Retina (tissue), 1 donor: ENCODE measurements at regions not wholly inside any gene's neighbourhood (a gene's known extent, or its start where the extent isn't known, plus 50 kb on each side); places are given as distances from the start of the nearest gene placed in this dataset.

Source experiments
- DNase-seq: peaks from one replicate; pipeline ENCODE4 v3.0.0-alpha.2; 2016

DNA sequence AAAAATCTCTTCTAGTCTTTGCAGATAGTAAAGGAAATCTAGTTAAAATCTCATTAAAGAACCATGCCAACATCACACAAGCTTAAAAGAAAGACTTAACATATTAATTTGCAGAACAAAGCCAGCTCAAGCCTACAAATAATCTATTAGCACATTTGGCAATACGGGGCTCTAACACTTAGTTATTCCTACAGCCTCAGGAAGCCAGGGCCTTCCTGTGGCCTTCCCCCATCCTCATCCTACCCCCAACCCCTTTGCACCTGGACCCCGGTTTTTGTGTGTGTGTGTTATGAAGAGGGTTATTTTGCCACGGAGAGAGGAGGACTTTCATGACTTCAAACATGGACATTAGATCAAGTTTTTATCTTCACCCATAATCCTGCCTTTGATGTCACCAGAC, 64.6 kb downstream of the FOXB2 start:
- DNase-seq, result no peak

DNA sequence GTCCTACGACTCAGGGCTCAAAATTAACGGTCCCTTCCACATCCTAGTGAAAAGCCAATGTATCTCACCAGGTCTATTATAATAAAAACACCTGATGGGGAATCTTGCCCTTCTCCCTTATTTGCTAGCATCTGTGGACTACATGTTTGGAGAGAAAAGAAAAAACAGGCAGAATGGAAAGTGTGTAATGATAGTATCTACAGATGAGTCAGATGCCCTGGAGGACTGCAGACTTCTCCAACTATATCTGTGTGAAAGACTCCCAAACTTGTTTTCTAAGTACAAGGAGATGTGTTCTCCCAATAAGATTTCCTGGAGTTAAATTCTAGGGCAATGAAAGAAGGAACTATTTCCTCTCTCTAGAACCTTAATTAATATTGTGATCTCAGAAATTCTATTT, 66.0 kb downstream of the FOXB2 start:
- DNase-seq, result no peak

DNA sequence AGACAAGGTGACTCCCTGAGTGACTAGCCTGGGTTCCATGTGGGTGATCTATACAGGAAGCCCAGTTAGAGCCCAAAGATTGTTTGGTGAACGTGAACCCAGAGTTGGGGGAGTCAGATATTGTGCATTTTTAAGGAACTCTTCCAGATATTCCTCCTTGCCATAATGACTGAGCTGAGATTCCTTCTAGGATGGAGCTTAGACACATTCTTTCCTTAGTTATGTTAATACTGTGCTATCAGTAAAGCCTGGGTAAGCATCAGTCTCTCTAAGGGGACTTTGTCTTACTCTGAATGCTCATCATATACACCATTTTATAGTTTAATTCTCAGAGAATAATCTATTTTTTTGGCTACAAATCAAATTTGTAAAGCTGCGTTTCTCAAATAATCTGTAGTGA, 68.1 kb downstream of the FOXB2 start:
- no peak for DNase-seq

DNA sequence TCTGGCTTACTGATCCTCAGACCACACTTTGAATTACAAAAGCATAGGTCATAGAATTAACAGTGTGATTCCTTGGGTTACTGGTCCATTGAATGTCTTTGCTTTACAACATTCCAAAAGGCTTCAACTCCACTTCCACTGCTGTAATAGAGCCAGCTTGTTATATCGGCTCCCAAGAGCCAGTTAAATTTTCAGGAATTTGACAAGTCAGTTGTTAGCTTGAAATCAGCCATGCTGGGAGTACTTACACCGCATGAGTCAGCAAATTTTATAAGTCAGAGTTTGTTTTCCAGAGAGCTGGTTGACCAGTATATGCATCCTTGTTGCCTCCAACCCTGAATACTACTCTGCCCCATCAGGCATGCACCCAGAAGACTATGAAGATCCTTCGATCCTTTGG, 73.1 kb downstream of the FOXB2 start:
- DNase-seq, result no peak

DNA sequence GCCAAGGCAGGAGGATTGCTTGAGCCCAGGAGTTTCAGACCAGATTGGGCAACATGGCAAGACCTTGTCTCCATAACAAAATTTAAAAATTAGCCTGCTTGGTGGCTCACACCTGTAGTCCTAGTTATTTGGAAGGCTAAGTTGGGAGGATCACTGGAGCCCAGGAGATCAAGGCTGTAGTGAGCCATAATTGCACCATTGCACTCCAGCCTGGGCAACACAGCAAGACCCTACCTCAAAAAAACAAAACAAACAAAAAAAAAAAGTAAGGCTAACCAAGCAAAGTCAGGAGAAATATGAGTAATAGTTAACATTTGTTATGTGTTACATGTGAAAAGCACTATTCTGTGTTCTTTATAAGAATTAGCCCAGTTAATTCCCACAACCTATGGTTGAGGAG, 74.7 kb downstream of the FOXB2 start:
- DNase-seq, result no peak

DNA sequence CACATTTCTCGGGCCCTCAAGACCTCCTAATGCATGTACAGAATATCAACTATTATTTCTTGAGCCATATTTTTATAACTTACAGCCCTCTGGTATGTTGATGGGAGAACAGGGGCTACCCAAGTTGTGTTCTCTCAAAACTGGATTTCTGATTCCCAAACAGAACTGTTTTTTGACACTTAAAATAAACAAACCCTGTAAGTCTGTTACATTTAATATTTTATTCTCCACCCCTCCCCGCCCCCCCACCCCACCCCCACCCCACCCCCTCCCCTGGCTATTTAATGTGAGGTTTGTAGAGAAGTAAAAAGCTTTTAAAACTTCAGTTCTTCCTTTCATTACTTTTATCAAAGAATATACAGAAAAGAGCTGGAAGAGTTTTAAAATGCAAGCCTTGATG, 77.9 kb downstream of the FOXB2 start:
- DNase-seq, result no peak

DNA sequence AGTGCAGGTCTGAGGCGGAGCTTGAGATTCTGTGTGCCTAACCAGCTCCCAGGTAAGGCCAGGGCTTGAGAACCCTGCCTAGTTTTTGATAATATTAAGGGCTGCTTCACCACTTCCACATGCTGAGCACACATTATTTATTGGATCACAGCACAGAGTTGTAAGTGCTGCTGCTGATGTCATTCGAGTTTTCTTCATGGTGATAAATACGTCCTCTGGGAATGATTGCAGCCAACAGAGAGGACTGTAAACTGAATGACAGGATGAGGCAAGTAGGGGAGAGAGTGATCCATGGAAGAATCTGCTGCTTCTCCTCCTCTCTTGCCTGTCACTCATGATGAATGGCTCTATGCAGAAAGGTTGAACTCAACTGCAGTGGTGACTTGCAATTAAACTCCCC, 77.9 kb upstream of the VPS13A start:
- DNase-seq, result peak; percentile 12

DNA sequence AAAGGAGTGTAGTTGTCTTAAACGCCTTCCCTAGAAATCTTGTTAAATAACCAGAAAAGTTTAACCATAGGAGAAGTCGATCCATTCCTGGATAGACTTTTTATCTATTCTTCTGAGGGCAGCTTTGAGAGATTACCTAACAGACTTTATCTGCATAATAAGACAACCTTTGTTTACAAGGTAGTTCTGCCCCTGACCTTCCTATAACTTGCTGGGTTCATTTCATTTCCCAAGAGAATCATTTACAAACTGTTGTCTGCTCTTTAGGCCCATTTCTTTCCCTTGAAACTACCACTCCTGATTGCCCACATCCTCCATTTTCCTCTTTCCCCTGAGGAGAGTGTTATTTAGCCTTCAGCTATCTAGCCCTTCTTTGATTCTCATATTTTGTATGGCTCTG, 65.9 kb upstream of the VPS13A start:
- no peak for DNase-seq

DNA sequence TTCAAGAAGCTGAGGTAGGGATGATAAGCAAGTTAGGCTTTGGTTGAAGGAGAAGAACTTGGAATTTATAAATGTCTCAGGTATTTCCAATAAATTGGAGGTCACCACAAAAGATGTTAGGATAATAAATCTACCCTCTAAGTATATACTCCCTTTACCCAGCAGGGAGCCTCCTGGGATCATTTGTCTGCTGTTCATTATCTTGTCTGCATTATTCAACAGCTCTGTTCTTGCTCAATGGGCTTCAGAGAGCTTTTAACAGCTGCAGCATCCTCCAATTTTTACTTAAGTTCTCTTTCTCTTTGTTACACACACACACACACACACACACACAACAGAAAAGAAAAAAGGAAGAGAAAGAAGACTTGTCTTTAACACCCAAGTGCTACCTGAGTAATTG, 51.7 kb upstream of the VPS13A start:
- DNase-seq, result no peak

DNA sequence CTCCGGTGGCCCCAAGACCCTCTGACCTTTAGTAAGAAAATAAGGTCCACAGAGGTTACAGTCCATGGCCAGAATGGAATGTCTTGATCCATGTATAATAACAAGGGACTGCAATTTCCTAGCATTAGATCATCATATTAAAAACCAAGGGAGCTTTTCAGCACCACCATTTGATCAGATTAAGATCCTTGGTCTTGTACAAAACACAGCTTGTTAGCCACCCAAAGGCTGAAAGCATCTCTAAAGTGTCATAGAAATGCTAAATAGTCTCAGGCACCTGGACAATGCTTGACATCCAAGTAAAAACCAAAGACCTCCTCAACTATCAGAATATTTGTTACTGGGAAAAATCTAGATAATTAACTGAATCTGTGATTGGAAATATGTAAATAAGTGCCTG, 50.3 kb upstream of the VPS13A start:
- no peak for DNase-seq
